Endodermal cell (in vitro differentiated cells): ENCODE measurements at regions not wholly inside any gene's neighbourhood (a gene's known extent, or its start where the extent isn't known, plus 50 kb on each side); places are given as distances from the start of the nearest gene placed in this dataset.
A peak's percentile ranks its signal among the peaks of the same experiment; 100 is the strongest.

Experiments
- DNase-seq: peaks from one replicate; pipeline ENCODE4 v3.0.0-alpha.2; 2017
- H3K27ac ChIP-seq: 2 replicates; pipeline ENCODE4 v1.5.1; 2013; ENCODE audit warnings: mild to moderate bottlenecking, low read depth, low read length, moderate library complexity
- H3K27me3 ChIP-seq: 2 replicates; pipeline ENCODE4 v1.6.1; 2013; ENCODE audit warnings: mild to moderate bottlenecking, low read length, moderate library complexity; ENCODE audit not compliant: insufficient read depth, control insufficient read depth, poor library complexity, severe bottlenecking
- H3K36me3 ChIP-seq: 2 replicates; pipeline ENCODE4 v1.7.0; 2013; ENCODE audit warnings: mild to moderate bottlenecking, low read length, moderate library complexity; ENCODE audit not compliant: control insufficient read depth, insufficient read depth
- H3K4me1 ChIP-seq: one replicate; pipeline ENCODE4 v1.7.0; 2013; ENCODE audit warnings: low read length; ENCODE audit not compliant: control insufficient read depth, insufficient read depth
- H3K4me3 ChIP-seq: 2 replicates; pipeline ENCODE4 v1.5.1; 2013; ENCODE audit warnings: mild to moderate bottlenecking, low read length, moderate library complexity
- H3K9ac ChIP-seq: 2 replicates; pipeline ENCODE4 v1.6.1; 2013; ENCODE audit warnings: mild to moderate bottlenecking, low read length, moderate library complexity; ENCODE audit not compliant: poor library complexity, severe bottlenecking; ENCODE audit errors: extremely low read depth
- H3K9me3 ChIP-seq: 2 replicates; pipeline ENCODE4 v1.6.1; 2013; ENCODE audit warnings: mild to moderate bottlenecking, low read length, moderate library complexity; ENCODE audit not compliant: control insufficient read depth
- H3K27ac Mint-ChIP-seq: 2 replicates; pipeline ENCODE4 v1.8.0; 2020; ENCODE audit warnings: mixed read lengths
- H3K27me3 Mint-ChIP-seq: 2 replicates; pipeline ENCODE4 v1.8.0; 2021; ENCODE audit warnings: mild to moderate bottlenecking, mixed read lengths; ENCODE audit not compliant: insufficient read depth
- H3K36me3 Mint-ChIP-seq: 2 replicates; pipeline ENCODE4 v1.8.0; 2020; ENCODE audit warnings: low read depth, mixed read lengths
- H3K4me1 Mint-ChIP-seq: 2 replicates; pipeline ENCODE4 v1.8.0; 2020; ENCODE audit warnings: mixed read lengths
- H3K4me3 Mint-ChIP-seq: 2 replicates; pipeline ENCODE4 v1.8.0; 2020; ENCODE audit warnings: mild to moderate bottlenecking, moderate library complexity, mixed read lengths
- H3K9me3 Mint-ChIP-seq: 2 replicates; pipeline ENCODE4 v1.8.0; 2020; ENCODE audit warnings: mild to moderate bottlenecking, mixed read lengths
- WGBS, 2 experiments: methylation state at CpG; one replicate each; pipeline versions ENCODE4 v1.1.5 to v1.1.7; 2013; ENCODE audit warnings: missing lambda C conversion rate in 2 of 2, mixed read lengths in 1 of 2; ENCODE audit not compliant: insufficient coverage in 1 of 2, insufficient read length in 1 of 2; 5-methylcytosine and 5-hydroxymethylcytosine counted together
- TF ChIP-seq, protein P1 (sequence below): fragments of 200-600 bp; sonication (generic); conservative IDR thresholded peaks from 2 replicates; pipeline ENCODE4 v1.5.0; 2021; ENCODE audit warnings: antibody characterized with exemption, mild to moderate bottlenecking

DNA sequence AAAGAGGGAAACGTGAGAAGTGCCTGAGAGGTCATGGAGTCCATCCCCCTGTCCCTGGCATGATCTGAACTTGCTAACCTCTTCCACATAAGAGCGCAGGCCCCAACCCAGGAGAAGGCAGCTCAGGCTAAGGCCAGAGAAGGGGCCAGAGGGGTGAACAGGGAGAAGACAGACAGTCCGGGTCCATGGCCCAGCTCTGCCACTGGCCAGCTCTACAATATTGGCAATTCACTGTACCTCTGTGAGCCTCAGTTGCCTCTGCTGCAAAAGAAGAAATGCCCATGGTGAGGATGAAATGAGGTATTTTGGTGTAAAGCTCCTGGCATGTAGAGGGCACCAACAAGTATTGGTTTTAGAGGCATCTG is 72.3 kb downstream of the CAMK2N1 start:
- no peaks in the 10 kb centered on the region for H3K9me3 Mint-ChIP-seq
- TF ChIP-seq, protein P1, sequence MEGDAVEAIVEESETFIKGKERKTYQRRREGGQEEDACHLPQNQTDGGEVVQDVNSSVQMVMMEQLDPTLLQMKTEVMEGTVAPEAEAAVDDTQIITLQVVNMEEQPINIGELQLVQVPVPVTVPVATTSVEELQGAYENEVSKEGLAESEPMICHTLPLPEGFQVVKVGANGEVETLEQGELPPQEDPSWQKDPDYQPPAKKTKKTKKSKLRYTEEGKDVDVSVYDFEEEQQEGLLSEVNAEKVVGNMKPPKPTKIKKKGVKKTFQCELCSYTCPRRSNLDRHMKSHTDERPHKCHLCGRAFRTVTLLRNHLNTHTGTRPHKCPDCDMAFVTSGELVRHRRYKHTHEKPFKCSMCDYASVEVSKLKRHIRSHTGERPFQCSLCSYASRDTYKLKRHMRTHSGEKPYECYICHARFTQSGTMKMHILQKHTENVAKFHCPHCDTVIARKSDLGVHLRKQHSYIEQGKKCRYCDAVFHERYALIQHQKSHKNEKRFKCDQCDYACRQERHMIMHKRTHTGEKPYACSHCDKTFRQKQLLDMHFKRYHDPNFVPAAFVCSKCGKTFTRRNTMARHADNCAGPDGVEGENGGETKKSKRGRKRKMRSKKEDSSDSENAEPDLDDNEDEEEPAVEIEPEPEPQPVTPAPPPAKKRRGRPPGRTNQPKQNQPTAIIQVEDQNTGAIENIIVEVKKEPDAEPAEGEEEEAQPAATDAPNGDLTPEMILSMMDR: no peak

DNA sequence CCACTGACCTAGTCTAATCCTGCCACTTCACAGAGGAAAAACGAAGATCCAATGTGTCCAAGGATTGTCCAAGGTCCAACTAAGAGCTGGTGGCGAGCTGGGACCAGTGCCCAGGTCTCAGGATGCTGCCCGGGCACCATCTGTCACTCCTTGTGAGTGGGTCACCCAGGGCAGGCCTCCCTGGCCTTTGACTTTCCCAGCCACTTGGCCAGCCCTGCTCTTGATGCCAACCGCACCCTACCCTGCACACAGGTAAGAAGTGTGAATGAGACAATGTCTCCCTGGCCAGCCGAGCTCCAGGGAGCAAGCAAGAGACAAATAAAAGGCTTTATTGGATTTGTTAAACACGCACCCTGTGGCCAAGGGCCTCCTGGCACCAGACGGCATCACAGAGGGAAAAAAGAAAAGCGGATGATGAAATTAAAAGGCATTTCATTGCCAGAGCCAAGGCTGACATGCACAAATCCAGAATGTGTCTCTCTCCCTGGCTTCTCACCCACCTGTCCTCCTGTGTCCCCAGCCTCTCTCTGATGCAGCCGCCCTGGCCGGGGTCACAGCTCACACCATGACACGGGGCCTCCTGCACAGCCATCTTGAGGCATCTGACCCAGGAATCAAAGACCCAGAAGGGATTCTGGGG is 72.8 kb downstream of the CAMK2N1 start:
- WGBS, 2 experiments: 86 to 92% methylated on average over 7 to 11 of the region's 11 CpGs
- H3K36me3 ChIP-seq: no peaks in the 10 kb centered on the region
- no peaks in the 10 kb centered on the region for H3K9me3 ChIP-seq
- Mint-ChIP-seq H3K36me3 (no peaks in the 10 kb centered on the region), H3K27me3 (peaks cover 97% of the 10 kb centered on the region), H3K4me1 (peaks cover 14% of the 10 kb centered on the region), H3K27ac (no peak overlapping the region), H3K9me3 (no peaks in the 10 kb centered on the region), H3K4me3 (no peak overlapping the region)
- DNase-seq: peak; percentile 9
- no peak overlapping the region for H3K9ac ChIP-seq
- TF ChIP-seq, protein P1: no peak
- no peak overlapping the region for H3K27ac ChIP-seq
- no peak overlapping the region for H3K4me3 ChIP-seq
- H3K27me3 ChIP-seq: peaks cover 89% of the 10 kb centered on the region
- no peaks in the 10 kb centered on the region for H3K4me1 ChIP-seq

More for the DNA sequence above, 72.3 kb downstream of the CAMK2N1 start:
- Mint-ChIP-seq H3K36me3 (no peaks in the 10 kb centered on the region), H3K4me1 (peaks cover 13% of the 10 kb centered on the region), H3K27me3 (peaks cover 97% of the 10 kb centered on the region), H3K4me3 (no peak overlapping the region), H3K27ac (no peak overlapping the region)
- Histone ChIP-seq H3K27me3 (peaks cover 94% of the 10 kb centered on the region), H3K9ac (no peak overlapping the region), H3K36me3 (no peaks in the 10 kb centered on the region), H3K4me1 (no peaks in the 10 kb centered on the region), H3K27ac (no peak overlapping the region), H3K4me3 (no peak overlapping the region), H3K9me3 (no peaks in the 10 kb centered on the region)
- 80 to 83% methylated on average over 2 to 3 of the region's 3 CpGs for WGBS, 2 experiments
- peak; percentile 18 for DNase-seq

DNA sequence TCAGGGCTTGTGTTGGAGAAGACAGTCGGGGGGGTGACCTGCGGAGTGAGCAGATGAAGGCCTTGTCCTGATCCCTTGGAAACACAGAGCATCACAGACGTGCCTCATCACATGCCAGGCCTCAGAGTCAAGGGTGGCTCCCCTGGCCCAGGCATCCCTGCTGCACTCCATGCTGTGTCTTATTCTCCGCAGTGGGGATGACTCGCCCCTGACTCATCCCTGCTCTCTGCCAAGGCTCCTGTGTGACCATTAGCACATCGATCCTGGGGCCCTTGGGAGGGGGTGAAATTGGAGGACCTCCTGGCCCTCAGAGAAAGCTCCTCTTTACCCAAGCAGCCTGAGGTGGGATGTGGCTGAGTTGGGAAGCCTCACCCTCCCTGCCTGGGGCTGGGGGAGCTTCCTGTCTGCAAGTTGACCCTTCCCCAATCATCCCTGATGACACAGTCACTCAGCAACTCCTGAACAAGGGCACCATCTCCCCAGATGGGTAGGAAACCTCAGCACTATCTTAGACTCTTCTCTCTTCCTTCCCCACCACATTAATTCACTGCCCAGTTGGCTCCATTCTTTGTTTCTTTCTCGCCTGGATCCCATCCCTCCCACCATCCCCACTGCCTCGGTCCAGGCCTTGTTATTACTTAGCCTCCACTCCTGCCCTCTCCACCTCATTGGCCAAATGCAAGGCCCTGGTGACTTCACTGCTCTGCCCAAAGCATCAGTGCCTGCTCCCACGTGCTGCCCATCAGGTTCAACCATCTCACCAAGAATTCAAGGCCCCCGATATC is 74.6 kb downstream of the CAMK2N1 start:
- Mint-ChIP-seq H3K27me3 (peaks cover 97% of the 10 kb centered on the region), H3K27ac (no peak overlapping the region), H3K36me3 (no peaks in the 10 kb centered on the region), H3K4me3 (no peak overlapping the region), H3K9me3 (no peaks in the 10 kb centered on the region), H3K4me1 (peaks cover 19% of the 10 kb centered on the region)
- TF ChIP-seq, protein P1: no peak
- Histone ChIP-seq H3K9me3 (no peaks in the 10 kb centered on the region), H3K27me3 (peaks cover 86% of the 10 kb centered on the region), H3K4me3 (no peak overlapping the region), H3K36me3 (no peaks in the 10 kb centered on the region), H3K9ac (no peak overlapping the region), H3K27ac (no peak overlapping the region), H3K4me1 (no peaks in the 10 kb centered on the region)
- WGBS, 2 experiments: 77 to 80% methylated on average over 7 to 10 of the region's 10 CpGs
- DNase-seq: peak; percentile 75
